MM.1S (cell line): ENCODE measurements at regions not wholly inside any gene's neighbourhood (a gene's known extent, or its start where the extent isn't known, plus 50 kb on each side); places are given as distances from the start of the nearest gene placed in this dataset.

ENCODE experiments used
- CTCF ChIP-seq: fragments of 300-600 bp; sonication (generic); IDR thresholded peaks from 2 replicates; pipeline ENCODE4 v1.5.1; 2016; ENCODE audit warnings: antibody characterized with exemption, low read length, mixed read lengths
- EZH2 ChIP-seq: fragments of 300-600 bp; sonication (generic); optimal IDR thresholded peaks from 2 replicates; pipeline ENCODE3; 2017; ENCODE audit warnings: low read depth, mild to moderate bottlenecking, antibody characterized with exemption, low read length, mixed read lengths

DNA sequence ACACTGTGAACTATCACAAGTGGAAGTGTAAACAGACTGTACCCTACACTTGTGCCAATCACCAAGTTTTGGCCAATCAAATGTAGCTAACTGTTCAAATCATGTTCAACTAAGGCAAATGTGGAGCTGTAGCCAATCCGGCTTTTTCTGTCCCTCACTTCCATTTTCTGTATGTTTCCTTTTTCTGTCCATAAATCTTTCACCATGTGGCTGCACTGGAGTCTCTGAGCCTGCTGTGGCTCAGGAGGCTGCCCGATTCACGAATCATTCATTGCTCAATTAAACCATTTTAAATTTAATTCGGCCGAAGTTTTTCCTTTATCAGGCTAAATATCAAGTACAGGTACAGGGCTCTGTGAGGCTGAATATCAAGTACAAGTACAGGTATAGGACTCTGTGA is 216.5 kb downstream of the RFC3 start:
- TF ChIP-seq CTCF (no peak), EZH2 (no peak)
